ENCODE measurements at regions not wholly inside any gene's neighbourhood (a gene's known extent, or its start where the extent isn't known, plus 50 kb on each side); places are given as distances from the start of the nearest gene placed in this dataset.

- Mint-ChIP-seq H3K4me1 (ENCODE audit: low read depth) (no peaks in the 10 kb centered on the region), H3K4me3 (no peak overlapping the region), H3K36me3 (ENCODE audit: low read depth) (no peaks in the 10 kb centered on the region), H3K27me3 (no peaks in the 10 kb centered on the region), H3K9me3 (no peaks in the 10 kb centered on the region), H3K27ac (no peak overlapping the region)
- intact Hi-C loops (cut with DNase I, micrococcal nuclease): no loop called here
- Histone ChIP-seq H3K4me1 (ENCODE audit: insufficient read depth, low read length) (no peaks in the 10 kb centered on the region), H3K9me3 (ENCODE audit: control insufficient read depth in 1 of 2, insufficient read depth in 1 of 2, low read length in 2 of 2) (peaks cover 0 to 17% of the 10 kb centered on the region in 2 experiments), H3K27me3 (ENCODE audit: control insufficient read depth in 1 of 2, insufficient read depth in 2 of 2, low read length in 2 of 2) (no peaks in the 10 kb centered on the region), H3K4me3 (ENCODE audit: low read length) (no peak overlapping the region), H3K27ac (ENCODE audit: low read depth in 1 of 2, low read length in 2 of 2) (no peak overlapping the region), H3K36me3 (ENCODE audit: insufficient read depth, low read length) (no peaks in the 10 kb centered on the region)
- POLR2A ChIA-PET: no interaction called here
- CTCF ChIA-PET: no interaction called here
- ATAC-seq (ENCODE audit: poor library complexity) (no peak), DNase-seq (no peak)
- TF ChIP-seq CTCF (IDR thresholded peaks at IDR 0.05): no peak
Observed at GRCh38 chr9:16325966-16326365, 544.5 kb downstream of the BNC2 start.

GRCh38 chr9:16328349-16328748, 542.1 kb downstream of the BNC2 start:
- no peaks in the 10 kb centered on the region for H3K36me3 Mint-ChIP-seq (ENCODE audit: low read depth)
- H3K4me1 Mint-ChIP-seq (ENCODE audit: low read depth): no peaks in the 10 kb centered on the region
- H3K27ac Mint-ChIP-seq: no peak overlapping the region
- no peaks in the 10 kb centered on the region for H3K36me3 ChIP-seq (ENCODE audit: insufficient read depth, low read length)
- H3K27me3 Mint-ChIP-seq: no peaks in the 10 kb centered on the region
- DNase-seq: no peak
- H3K27me3 ChIP-seq (ENCODE audit: control insufficient read depth in 1 of 2, insufficient read depth in 2 of 2, low read length in 2 of 2): no peaks in the 10 kb centered on the region
- no peak for TF ChIP-seq CTCF (IDR thresholded peaks at IDR 0.05)
- no peaks in the 10 kb centered on the region for H3K4me1 ChIP-seq (ENCODE audit: insufficient read depth, low read length)
- intact Hi-C loops (cut with DNase I, micrococcal nuclease): no loop called here
- H3K9me3 Mint-ChIP-seq: no peaks in the 10 kb centered on the region
- no peak overlapping the region for H3K4me3 ChIP-seq (ENCODE audit: low read length)
- peaks cover 0 to 27% of the 10 kb centered on the region in 2 experiments for H3K9me3 ChIP-seq (ENCODE audit: control insufficient read depth in 1 of 2, insufficient read depth in 1 of 2, low read length in 2 of 2)
- H3K27ac ChIP-seq (ENCODE audit: low read depth in 1 of 2, low read length in 2 of 2): no peak overlapping the region
- ChIA-PET POLR2A (no interaction called here), CTCF (no interaction called here)
- H3K4me3 Mint-ChIP-seq: no peak overlapping the region
- no peak for ATAC-seq (ENCODE audit: poor library complexity)

- no peak overlapping the region for H3K4me3 Mint-ChIP-seq
- POLR2A ChIA-PET: no interaction called here
- CTCF ChIA-PET: no interaction called here
- ATAC-seq (ENCODE audit: poor library complexity) (no peak), DNase-seq (no peak)
- H3K27ac Mint-ChIP-seq: no peak overlapping the region
- Histone ChIP-seq H3K9me3 (ENCODE audit: control insufficient read depth in 1 of 2, insufficient read depth in 1 of 2, low read length in 2 of 2) (peaks cover 0 to 30% of the 10 kb centered on the region in 2 experiments), H3K4me1 (ENCODE audit: insufficient read depth, low read length) (no peaks in the 10 kb centered on the region), H3K36me3 (ENCODE audit: insufficient read depth, low read length) (no peaks in the 10 kb centered on the region), H3K27me3 (ENCODE audit: control insufficient read depth in 1 of 2, insufficient read depth in 2 of 2, low read length in 2 of 2) (no peaks in the 10 kb centered on the region), H3K4me3 (ENCODE audit: low read length) (no peak overlapping the region), H3K27ac (ENCODE audit: low read depth in 1 of 2, low read length in 2 of 2) (no peak overlapping the region)
- no peaks in the 10 kb centered on the region for H3K36me3 Mint-ChIP-seq (ENCODE audit: low read depth)
- no peak for TF ChIP-seq CTCF (IDR thresholded peaks at IDR 0.05)
- H3K27me3 Mint-ChIP-seq: no peaks in the 10 kb centered on the region
- no peaks in the 10 kb centered on the region for H3K4me1 Mint-ChIP-seq (ENCODE audit: low read depth)
- intact Hi-C loops (cut with DNase I, micrococcal nuclease): loop anchor here in 1 of 2 experiments (10.0 kb wide), 1 partner anchor 55 kb away; no protein-coding TSS in a partner anchor
- H3K9me3 Mint-ChIP-seq: no peaks in the 10 kb centered on the region
Observed at GRCh38 chr9:16329671-16330113, 540.8 kb downstream of the BNC2 start.

Measured in CD4-positive, alpha-beta T cell (primary cell).